ENCODE measurements at regions not wholly inside any gene's neighbourhood (a gene's known extent, or its start where the extent isn't known, plus 50 kb on each side); places are given as distances from the start of the nearest gene placed in this dataset.
"Not testable (repeated sequence)": the region's sequence is repeated elsewhere in the genome, so short reads cannot be mapped to it uniquely, and the experiment has no call there.

DNA sequence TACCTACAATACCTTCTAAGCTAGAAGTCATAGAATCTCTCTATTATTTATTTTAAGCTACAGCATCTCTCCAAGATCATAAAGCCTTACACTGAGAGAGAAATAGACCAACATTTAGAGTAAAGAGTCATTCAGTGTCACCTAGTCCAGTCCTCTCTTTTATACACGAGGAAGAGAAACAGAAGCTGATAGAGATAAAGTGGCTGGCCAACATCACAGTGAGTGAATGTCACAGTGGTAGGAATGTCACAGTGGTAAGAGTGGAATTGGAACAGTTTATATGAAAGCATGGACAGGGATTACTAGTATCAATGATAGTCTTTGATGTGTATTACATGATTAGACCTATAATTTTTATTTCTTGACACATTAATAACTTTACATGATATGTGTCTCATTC lies 307.8 kb upstream of the NBPF12 start:
- TF ChIP-seq, protein P1, sequence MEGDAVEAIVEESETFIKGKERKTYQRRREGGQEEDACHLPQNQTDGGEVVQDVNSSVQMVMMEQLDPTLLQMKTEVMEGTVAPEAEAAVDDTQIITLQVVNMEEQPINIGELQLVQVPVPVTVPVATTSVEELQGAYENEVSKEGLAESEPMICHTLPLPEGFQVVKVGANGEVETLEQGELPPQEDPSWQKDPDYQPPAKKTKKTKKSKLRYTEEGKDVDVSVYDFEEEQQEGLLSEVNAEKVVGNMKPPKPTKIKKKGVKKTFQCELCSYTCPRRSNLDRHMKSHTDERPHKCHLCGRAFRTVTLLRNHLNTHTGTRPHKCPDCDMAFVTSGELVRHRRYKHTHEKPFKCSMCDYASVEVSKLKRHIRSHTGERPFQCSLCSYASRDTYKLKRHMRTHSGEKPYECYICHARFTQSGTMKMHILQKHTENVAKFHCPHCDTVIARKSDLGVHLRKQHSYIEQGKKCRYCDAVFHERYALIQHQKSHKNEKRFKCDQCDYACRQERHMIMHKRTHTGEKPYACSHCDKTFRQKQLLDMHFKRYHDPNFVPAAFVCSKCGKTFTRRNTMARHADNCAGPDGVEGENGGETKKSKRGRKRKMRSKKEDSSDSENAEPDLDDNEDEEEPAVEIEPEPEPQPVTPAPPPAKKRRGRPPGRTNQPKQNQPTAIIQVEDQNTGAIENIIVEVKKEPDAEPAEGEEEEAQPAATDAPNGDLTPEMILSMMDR (IDR thresholded peaks at IDR 0.05; ENCODE audit: insufficient read depth, low read length, poor library complexity, severe bottlenecking): not testable (repeated sequence)
- TF ChIP-seq EZH2phosphoT487 (conservative IDR thresholded peaks at IDR 0.05; ENCODE audit: low read length): not testable (repeated sequence)

Data from SU-DHL-6 (cell line).